Neural cell (in vitro differentiated cells): ENCODE measurements at regions not wholly inside any gene's neighbourhood (a gene's known extent, or its start where the extent isn't known, plus 50 kb on each side); places are given as distances from the start of the nearest gene placed in this dataset.
"Not testable (repeated sequence)": the region's sequence is repeated elsewhere in the genome, so short reads cannot be mapped to it uniquely, and the experiment has no call there.

ENCODE experiments used
- H2AFZ ChIP-seq: fragments of 200-600, 300-800 bp; sonication (generic), shearing (Covaris generic); 2 replicates; pipeline ENCODE4 v1.6.0; 2014; ENCODE audit warnings: low read depth, mild to moderate bottlenecking, antibody characterized with exemption, low read length, moderate library complexity
- H3F3A ChIP-seq: fragments of 200-600 bp; shearing (Covaris generic); 2 replicates; pipeline ENCODE4 v1.6.1; 2016; ENCODE audit warnings: mild to moderate bottlenecking, moderate library complexity, mixed read lengths, antibody characterized with exemption, low read length; ENCODE audit not compliant: insufficient read depth, poor library complexity, severe bottlenecking
- H3K27ac ChIP-seq: fragments of 200-600, 300-800 bp; sonication (generic), shearing (Covaris generic); 2 replicates; pipeline ENCODE4 v1.5.1; 2014; ENCODE audit warnings: mild to moderate bottlenecking, low read length, moderate library complexity
- H3K27me3 ChIP-seq: fragments of 300-800, 200-600 bp; sonication (generic), shearing (Covaris generic); 2 replicates; pipeline ENCODE4 v1.6.0; 2014; ENCODE audit warnings: mild to moderate bottlenecking, low read depth, low read length, moderate library complexity; ENCODE audit not compliant: insufficient read depth
- H3K36me3 ChIP-seq: fragments of 300-800, 200-600 bp; sonication (generic), shearing (Covaris generic); 2 replicates; pipeline ENCODE4 v1.5.1; 2014; ENCODE audit warnings: mild to moderate bottlenecking, antibody characterized with exemption, low read length, moderate library complexity; ENCODE audit not compliant: insufficient read depth
- H3K4me2 ChIP-seq: fragments of 300-800, 200-600 bp; sonication (generic), shearing (Covaris generic); 2 replicates; pipeline ENCODE4 v1.6.0; 2014; ENCODE audit warnings: mild to moderate bottlenecking, low read length
- H3K4me3 ChIP-seq: fragments of 300-800, 200-600 bp; sonication (generic), shearing (Covaris generic); 2 replicates; pipeline ENCODE4 v1.5.1; 2014; ENCODE audit warnings: mild to moderate bottlenecking, low read length, moderate library complexity
- H3K79me2 ChIP-seq: fragments of 200-600 bp; shearing (Covaris generic); replicated peaks from 2 replicates; pipeline ENCODE4 v1.6.0; 2014; ENCODE audit warnings: mild to moderate bottlenecking, low read length, moderate library complexity; ENCODE audit not compliant: insufficient read depth
- H3K9ac ChIP-seq: fragments of 300-800, 200-600 bp; sonication (generic), shearing (Covaris generic); 2 replicates; pipeline ENCODE4 v1.6.1; 2016; ENCODE audit warnings: mild to moderate bottlenecking, low read length, mixed read lengths
- H3K9me2 ChIP-seq: fragments of 200-600 bp; shearing (Covaris generic); 2 replicates; pipeline ENCODE4 v1.6.1; 2016; ENCODE audit warnings: mild to moderate bottlenecking, low read length, mixed read lengths; ENCODE audit not compliant: insufficient read depth
- H3K9me3 ChIP-seq: fragments of 200-600, 300-800 bp; sonication (generic), shearing (Covaris generic); 2 replicates; pipeline ENCODE4 v1.6.1; 2016; ENCODE audit warnings: mild to moderate bottlenecking, mixed run types, low read length, moderate library complexity, mixed read lengths
- H4K20me1 ChIP-seq: fragments of 200-600 bp; shearing (Covaris generic); 2 replicates; pipeline ENCODE4 v1.6.1; 2016; ENCODE audit warnings: mild to moderate bottlenecking, mixed run types; ENCODE audit not compliant: insufficient read depth
- CTCF ChIP-seq: fragments of 450-650 bp; IDR thresholded peaks from 2 replicates; pipeline ENCODE4 v1.5.1; 2014; ENCODE audit warnings: antibody characterized with exemption, mild to moderate bottlenecking, moderate library complexity; ENCODE audit not compliant: poor library complexity, severe bottlenecking
- EP300 ChIP-seq: fragments of 450-650 bp; conservative IDR thresholded peaks from 2 replicates; pipeline ENCODE4 v1.6.1; 2014; ENCODE audit warnings: antibody characterized with exemption, mild to moderate bottlenecking, moderate library complexity; ENCODE audit not compliant: poor library complexity, severe bottlenecking
- EZH2 ChIP-seq: fragments of 200-600, 300-800 bp; shearing (Covaris generic), sonication (generic); IDR thresholded peaks from 2 replicates; pipeline ENCODE4 v1.6.1; 2014; ENCODE audit warnings: antibody characterized with exemption, low read length, borderline replicate concordance, mild to moderate bottlenecking; ENCODE audit not compliant: insufficient read depth, poor library complexity, severe bottlenecking
- MXI1 ChIP-seq: fragments of 450-650 bp; conservative IDR thresholded peaks from 2 replicates; pipeline ENCODE4 v1.6.1; 2014; ENCODE audit warnings: antibody characterized with exemption, mild to moderate bottlenecking; ENCODE audit not compliant: poor library complexity, severe bottlenecking
- POLR2AphosphoS5 ChIP-seq: IDR thresholded peaks from 2 replicates; pipeline ENCODE4 v1.6.1; 2012
- RAD21 ChIP-seq: fragments of 450-650 bp; conservative IDR thresholded peaks from 2 replicates; pipeline ENCODE4 v1.6.1; 2014; ENCODE audit warnings: antibody characterized with exemption, mild to moderate bottlenecking, moderate library complexity
- REST ChIP-seq: IDR thresholded peaks from 2 replicates; pipeline ENCODE4 v1.6.1; 2012; ENCODE audit warnings: borderline replicate concordance
- SMC3 ChIP-seq: fragments of 450-650 bp; conservative IDR thresholded peaks from 2 replicates; pipeline ENCODE4 v1.6.1; 2014; ENCODE audit warnings: antibody characterized with exemption, mild to moderate bottlenecking, moderate library complexity; ENCODE audit not compliant: poor library complexity
- TAF1 ChIP-seq: IDR thresholded peaks from 2 replicates; pipeline ENCODE4 v1.6.1; 2012; ENCODE audit warnings: low read depth

GRCh38 chr16:87038528-87038927, 278.7 kb downstream of the C16orf95 start:
- not testable (repeated sequence) for H3K9me2 ChIP-seq, H3K4me2 ChIP-seq, H3K27ac ChIP-seq, H4K20me1 ChIP-seq, H3K9me3 ChIP-seq, H3K4me3 ChIP-seq, H3K79me2 ChIP-seq, H3K9ac ChIP-seq, H3K36me3 ChIP-seq, H2AFZ ChIP-seq, H3F3A ChIP-seq, H3K27me3 ChIP-seq

DNA sequence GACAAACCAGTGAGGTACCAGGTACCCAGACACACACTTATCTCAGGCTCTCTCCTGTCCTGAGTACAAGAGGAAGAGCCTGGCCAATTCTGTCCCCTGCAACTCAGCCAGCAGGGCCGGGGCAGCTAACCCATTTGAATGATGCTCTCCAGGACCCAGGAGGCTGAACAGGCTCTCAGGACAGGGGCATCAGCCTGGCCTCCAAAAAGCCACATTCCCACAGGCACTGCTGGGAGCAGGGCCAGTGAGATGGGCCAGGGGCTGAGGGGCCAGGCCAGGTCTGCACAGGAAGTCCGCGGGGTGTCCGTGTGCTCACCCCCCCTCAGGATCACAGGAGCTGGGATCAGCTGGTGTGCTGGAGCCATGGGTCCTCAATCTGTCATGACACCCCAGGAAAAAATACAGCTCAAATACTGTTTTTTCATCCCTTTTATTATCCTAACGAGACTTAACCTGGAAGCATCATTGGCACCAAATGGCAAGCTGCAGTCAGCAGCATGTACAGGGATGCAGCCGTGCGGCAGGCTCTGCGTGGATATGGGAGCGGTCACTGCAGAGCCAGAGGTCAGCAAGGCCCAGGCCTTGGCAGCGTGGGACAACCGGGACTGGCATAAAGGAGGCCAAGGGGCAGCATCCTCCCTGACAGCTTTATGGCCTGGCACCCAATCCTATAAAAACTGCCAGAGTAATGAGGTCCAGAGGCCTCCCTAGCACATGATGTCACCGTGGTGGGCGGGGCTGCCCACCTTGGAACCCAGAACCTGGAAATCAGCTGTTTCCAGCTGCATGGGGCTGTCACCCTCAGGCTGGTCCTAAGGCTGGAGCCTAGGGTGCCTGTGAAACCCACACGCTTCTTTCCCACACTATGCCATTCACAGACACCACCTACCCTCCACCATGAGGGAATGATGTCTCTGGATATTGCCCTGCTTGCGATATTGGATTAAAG, 276.7 kb downstream of the C16orf95 start:
- Histone ChIP-seq H3K4me2 (no peak overlapping the region), H3K27me3 (no peaks in the 10 kb centered on the region), H3K27ac (no peak overlapping the region), H3K9me3 (no peaks in the 10 kb centered on the region), H3K79me2 (no peaks in the 10 kb centered on the region), H3K4me3 (no peak overlapping the region), H3K36me3 (no peaks in the 10 kb centered on the region), H3K9me2 (no peaks in the 10 kb centered on the region), H3K9ac (no peak overlapping the region), H4K20me1 (no peaks in the 10 kb centered on the region), H3F3A (no peaks in the 10 kb centered on the region), H2AFZ (no peak overlapping the region)
- TF ChIP-seq SMC3 = no peak
- TF ChIP-seq CTCF = no peak
- no peak for TF ChIP-seq TAF1
- TF ChIP-seq REST = no peak
- no peak for TF ChIP-seq MXI1
- no peak for TF ChIP-seq POLR2AphosphoS5
- TF ChIP-seq EP300 = no peak
- no peak for TF ChIP-seq EZH2
- TF ChIP-seq RAD21 = no peak

GRCh38 chr16:87041286-87041685, 275.9 kb downstream of the C16orf95 start:
- Histone ChIP-seq H3K27me3 (no peaks in the 10 kb centered on the region), H3K9me2 (no peaks in the 10 kb centered on the region)

More at GRCh38 chr16:87041286-87041685, 275.9 kb downstream of the C16orf95 start:
- Histone ChIP-seq H3K36me3 (no peaks in the 10 kb centered on the region), H3K27ac (no peak overlapping the region), H3K79me2 (no peaks in the 10 kb centered on the region), H3F3A (no peaks in the 10 kb centered on the region), H3K9me3 (no peaks in the 10 kb centered on the region), H2AFZ (no peak overlapping the region), H3K4me2 (no peak overlapping the region), H3K4me3 (no peak overlapping the region), H4K20me1 (no peaks in the 10 kb centered on the region), H3K9ac (no peak overlapping the region)
- TF ChIP-seq CTCF = no peak
- no peak for TF ChIP-seq EP300
- TF ChIP-seq REST = no peak
- TF ChIP-seq MXI1 = no peak
- no peak for TF ChIP-seq POLR2AphosphoS5
- no peak for TF ChIP-seq SMC3
- no peak for TF ChIP-seq EZH2
- no peak for TF ChIP-seq RAD21
- no peak for TF ChIP-seq TAF1
